Activated naive CD8-positive, alpha-beta T cell treated with anti-CD3 and anti-CD28 coated beads, Interleukin-2, amount 10 ng/mL, durations not matched to agents 7 days and 5 days (primary cell): ENCODE measurements at regions not wholly inside any gene's neighbourhood (a gene's known extent, or its start where the extent isn't known, plus 50 kb on each side); places are given as distances from the start of the nearest gene placed in this dataset.

Experiments
- ATAC-seq: fragments of 150-1000 bp; cut with Tn5 transposase; one replicate; pipeline ENCODE4 v1.10.0; 2021; ENCODE audit warnings: low read depth, moderate library complexity
- POLR2A ChIA-PET: fragments of 350-600 bp; sonication (Branson Sonifier 250); formaldehyde crosslinking; loops from one replicate; lab custom pipeline; 2021; ENCODE audit warnings: antibody characterized with exemption; lab: Charles Lee
- DNase-seq: peaks from one replicate; pipeline ENCODE4 v3.0.0; 2021
- H3K27ac Mint-ChIP-seq: one replicate; pipeline ENCODE4 v1.8.0; 2022; ENCODE audit warnings: mild to moderate bottlenecking, mixed read lengths
- H3K27me3 Mint-ChIP-seq: one replicate; pipeline ENCODE4 v1.8.0; 2022; ENCODE audit warnings: mild to moderate bottlenecking, moderate library complexity, mixed read lengths
- H3K36me3 Mint-ChIP-seq: one replicate; pipeline ENCODE4 v1.8.0; 2021; ENCODE audit warnings: mild to moderate bottlenecking, mixed read lengths
- H3K4me1 Mint-ChIP-seq: one replicate; pipeline ENCODE4 v1.8.0; 2021; ENCODE audit warnings: mixed read lengths
- H3K4me3 Mint-ChIP-seq: one replicate; pipeline ENCODE4 v1.8.0; 2022; ENCODE audit warnings: mild to moderate bottlenecking, moderate library complexity, mixed read lengths
- H3K9me3 Mint-ChIP-seq: one replicate; pipeline ENCODE4 v1.8.0; 2021; ENCODE audit warnings: mixed read lengths

DNA sequence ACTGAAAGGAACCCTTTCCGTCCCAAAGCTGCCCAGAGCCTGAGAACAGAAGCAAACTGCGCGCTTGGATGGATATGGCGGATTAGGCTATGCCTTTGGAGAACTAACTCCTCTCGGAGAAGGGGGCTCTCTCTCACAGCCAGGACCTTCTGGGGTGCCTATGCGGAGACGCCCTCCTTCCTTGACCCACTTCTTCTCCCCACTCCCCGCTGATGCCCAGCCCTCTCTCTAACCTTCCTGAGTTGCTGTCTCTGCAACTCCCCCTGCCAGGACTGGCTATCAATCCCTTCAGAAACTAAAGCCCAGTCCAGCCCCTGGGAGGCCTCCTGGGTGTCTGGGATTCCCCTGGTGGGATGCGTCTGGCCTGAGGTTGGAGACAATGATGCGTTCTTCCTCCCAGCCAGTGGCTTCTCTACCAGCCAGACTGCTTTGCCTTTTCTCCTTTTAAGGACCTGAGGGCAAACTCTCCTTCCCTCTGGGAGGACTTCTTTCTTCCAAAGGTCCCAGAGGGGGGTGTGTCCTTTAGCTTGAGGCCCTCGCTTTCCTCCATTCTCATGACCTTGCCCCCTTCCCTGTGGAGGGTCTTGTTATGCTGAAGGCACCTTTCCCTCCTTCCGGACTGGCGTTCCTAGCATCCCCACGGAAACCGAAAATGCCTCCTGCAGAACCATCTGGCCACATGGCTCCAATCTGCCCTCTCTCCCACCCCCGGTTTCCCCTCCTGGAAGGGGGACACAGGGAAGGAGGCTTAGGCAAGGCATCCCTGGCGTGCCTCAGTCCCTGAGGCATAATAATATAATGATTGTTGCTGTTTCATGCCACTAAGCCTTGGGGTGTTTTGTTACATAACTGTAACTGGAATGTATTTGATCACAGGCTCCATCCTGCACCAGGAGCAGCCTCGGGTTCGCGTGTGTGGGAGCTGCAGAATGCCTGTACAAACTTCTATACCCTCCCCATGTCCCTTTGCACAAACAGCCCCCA lies 63.4 kb upstream of the C15orf39 start:
- DNase-seq = no peak
- peaks cover 4% of the 10 kb centered on the region for H3K36me3 Mint-ChIP-seq
- H3K4me3 Mint-ChIP-seq = no peak overlapping the region
- H3K9me3 Mint-ChIP-seq = peaks cover 15% of the 10 kb centered on the region
- no peak overlapping the region for H3K27ac Mint-ChIP-seq
- peaks cover 5% of the 10 kb centered on the region for H3K27me3 Mint-ChIP-seq
- peaks cover 2% of the 10 kb centered on the region for H3K4me1 Mint-ChIP-seq
- POLR2A ChIA-PET = no interaction called here
- ATAC-seq = no peak

DNA sequence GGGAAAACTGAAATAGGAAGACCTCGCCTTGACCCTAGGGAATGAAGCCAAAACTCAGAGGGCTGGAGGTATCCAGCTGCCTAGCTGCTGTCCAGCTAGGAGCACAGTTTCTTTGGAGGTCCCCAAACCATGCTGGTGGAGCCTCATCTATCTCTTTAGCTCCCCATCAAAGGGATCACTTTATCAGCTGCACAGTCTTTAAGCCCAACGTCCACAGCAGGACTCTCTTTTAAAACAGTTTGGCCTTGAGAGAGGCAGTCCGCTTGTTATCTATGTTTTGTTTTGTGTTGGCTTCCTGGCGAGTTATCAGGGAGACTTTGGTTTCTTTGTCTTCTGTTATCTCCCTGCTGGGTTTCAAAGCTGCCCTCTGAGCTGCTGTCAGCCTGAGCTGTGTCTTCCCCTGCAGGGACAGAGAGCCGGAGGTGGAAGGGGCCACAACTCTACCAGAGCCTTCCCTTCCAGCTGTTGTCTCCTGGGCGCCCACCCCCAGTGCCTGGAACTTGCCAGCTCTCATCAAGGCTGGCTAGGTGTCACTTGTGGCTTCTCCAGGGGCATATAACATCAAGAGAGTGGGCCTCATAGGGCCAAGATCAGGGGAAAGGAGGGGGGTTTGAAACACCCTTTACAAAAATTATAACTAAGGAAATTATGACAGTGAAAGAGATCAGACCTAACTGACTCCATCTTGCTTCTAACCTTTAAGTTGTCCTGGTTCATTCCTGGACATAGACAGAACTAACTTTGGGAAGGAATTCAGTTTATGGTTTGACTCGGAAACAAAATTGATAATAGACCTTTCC lies 61.4 kb upstream of the C15orf39 start:
- peaks cover 4% of the 10 kb centered on the region for H3K36me3 Mint-ChIP-seq
- H3K4me1 Mint-ChIP-seq = peaks cover 2% of the 10 kb centered on the region
- H3K9me3 Mint-ChIP-seq = peaks cover 19% of the 10 kb centered on the region
- H3K27ac Mint-ChIP-seq = no peak overlapping the region
- H3K27me3 Mint-ChIP-seq = peaks cover 5% of the 10 kb centered on the region
- DNase-seq = no peak
- POLR2A ChIA-PET = interaction anchor here (0.7 to 1.5 kb wide), 2 partner anchors 12 to 61 kb away, joined by 3 to 4 read pairs; partner anchors contain the start of gene C15orf39
- H3K4me3 Mint-ChIP-seq = no peak overlapping the region
- no peak for ATAC-seq

DNA sequence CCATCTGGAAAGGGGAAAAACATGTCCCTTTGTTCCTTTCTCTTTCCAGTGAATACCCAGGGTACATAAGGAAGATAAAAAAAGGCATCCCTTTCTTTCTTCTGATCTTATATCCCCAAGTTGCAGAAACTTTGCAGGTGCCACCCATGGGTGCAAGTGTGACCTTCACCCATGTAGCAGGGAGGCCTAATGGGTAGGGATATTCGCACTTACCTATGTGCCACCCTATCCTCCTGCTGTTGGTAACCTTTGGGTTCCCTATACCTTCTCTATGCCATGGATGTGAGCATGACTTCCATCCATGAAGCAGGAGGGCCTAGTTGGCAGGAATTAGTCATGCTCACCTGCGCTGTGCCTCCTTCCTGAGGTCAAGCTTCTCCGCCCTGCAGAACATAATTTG lies 59.2 kb upstream of the C15orf39 start:
- Mint-ChIP-seq H3K4me3 (no peak overlapping the region), H3K27me3 (peaks cover 3% of the 10 kb centered on the region), H3K36me3 (peaks cover 2% of the 10 kb centered on the region), H3K27ac (no peak overlapping the region), H3K9me3 (peaks cover 19% of the 10 kb centered on the region), H3K4me1 (peaks cover 2% of the 10 kb centered on the region)
- ATAC-seq (no peak), DNase-seq (no peak)
- POLR2A ChIA-PET = no interaction called here

DNA sequence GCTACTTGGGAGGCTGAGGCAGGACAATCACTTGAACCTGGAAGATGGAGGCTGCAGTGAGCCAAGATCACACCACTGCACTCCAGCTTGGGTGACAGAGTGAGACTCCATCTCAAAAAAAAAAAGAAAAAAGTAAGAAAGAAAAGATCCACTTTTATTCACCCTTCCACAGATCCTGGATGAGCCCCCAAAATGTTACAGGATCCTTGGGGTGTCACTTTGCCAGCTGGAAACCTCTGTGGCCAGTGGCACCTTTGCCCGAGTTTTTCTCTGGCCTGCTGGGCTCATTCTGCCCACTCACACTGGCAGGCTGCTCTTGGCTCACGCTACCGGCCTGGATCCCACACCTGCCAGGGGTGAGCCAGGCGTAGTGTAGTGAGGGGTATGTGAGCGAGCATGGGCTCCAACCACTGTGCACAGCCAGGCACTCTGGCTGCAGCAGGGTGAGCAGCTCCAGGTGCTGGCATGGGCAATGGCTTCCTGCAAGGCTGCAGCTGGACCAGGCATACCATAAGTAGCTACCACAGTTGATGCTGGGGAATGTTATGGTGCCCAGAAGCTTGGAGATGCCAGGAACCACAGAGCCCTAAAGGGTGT lies 57.8 kb upstream of the C15orf39 start:
- POLR2A ChIA-PET = interaction anchor here (0.5 to 1.7 kb wide), 2 partner anchors 58 to 612 kb away, joined by 3 to 4 read pairs; partner anchors contain the start of gene C15orf39
- DNase-seq = no peak
- H3K4me1 Mint-ChIP-seq = no peaks in the 10 kb centered on the region
- H3K36me3 Mint-ChIP-seq = peaks cover 2% of the 10 kb centered on the region
- no peak for ATAC-seq
- peaks cover 22% of the 10 kb centered on the region for H3K9me3 Mint-ChIP-seq
- H3K27me3 Mint-ChIP-seq = no peaks in the 10 kb centered on the region
- no peak overlapping the region for H3K4me3 Mint-ChIP-seq
- H3K27ac Mint-ChIP-seq = no peak overlapping the region

DNA sequence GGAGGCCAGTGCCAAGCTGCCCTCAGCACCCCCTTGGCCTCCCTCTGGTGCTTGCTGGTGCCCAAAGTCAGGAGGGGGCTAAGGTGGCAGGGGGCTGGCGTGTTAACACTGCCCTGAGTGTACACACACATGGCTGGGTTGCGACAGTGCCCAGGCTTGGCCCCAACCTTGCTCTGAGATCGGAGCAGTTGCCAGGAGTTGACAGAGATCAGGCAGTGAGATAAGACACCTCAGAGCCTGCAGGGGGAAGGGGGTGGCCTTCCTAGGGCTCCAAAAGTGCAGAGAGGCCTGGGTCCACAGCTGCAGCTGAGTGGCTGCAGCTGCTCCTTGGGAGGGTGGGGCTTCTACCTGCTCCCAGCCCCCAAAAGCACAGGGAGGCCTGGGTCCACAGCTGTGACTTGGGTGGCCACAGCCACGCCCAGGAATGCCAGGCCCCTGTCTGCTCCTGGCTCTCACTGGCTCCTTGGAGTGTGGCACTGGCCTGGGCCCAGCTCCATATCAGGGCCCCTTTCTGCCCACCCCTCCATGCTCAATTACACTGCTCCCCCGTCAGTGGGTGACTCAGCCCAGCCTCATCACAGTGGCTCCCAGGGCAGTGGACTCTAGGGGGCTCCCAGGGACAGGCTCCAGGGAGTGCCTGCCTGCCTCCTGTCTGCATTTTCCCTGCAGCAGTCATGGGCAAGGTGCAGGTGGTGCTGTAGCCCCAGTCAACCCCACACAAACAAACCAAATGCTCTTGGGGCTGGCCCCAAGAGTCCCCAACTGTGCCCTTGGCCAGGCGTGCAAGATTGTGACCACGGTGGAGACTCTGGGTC lies 56.4 kb upstream of the C15orf39 start:
- DNase-seq (no peak), ATAC-seq (no peak)
- Mint-ChIP-seq H3K9me3 (peaks cover 24% of the 10 kb centered on the region), H3K36me3 (peaks cover 5% of the 10 kb centered on the region), H3K27ac (no peak overlapping the region), H3K4me3 (no peak overlapping the region), H3K4me1 (peaks cover 4% of the 10 kb centered on the region), H3K27me3 (no peaks in the 10 kb centered on the region)
- POLR2A ChIA-PET = no interaction called here

DNA sequence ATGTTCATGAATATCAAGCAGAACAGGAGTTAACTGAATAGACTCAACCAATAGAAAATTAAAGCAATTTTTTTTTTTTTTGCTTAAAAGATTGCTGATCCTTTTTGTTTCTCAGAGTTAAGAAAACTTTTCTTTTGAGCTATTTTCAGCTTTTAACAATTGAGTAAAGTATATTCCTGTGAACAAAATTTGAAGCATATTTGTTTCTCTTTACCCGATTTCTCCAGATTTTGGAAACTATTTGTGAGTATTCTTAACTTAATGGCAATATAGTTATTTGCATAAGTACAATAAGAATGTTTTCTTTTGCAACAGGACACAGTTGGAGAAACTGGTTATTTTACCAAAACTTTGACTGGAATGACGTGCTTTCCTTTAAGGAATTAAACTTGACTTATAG lies 53.4 kb upstream of the C15orf39 start:
- H3K36me3 Mint-ChIP-seq = peaks cover 12% of the 10 kb centered on the region
- no peak overlapping the region for H3K4me3 Mint-ChIP-seq
- no peak overlapping the region for H3K27ac Mint-ChIP-seq
- peaks cover 2% of the 10 kb centered on the region for H3K27me3 Mint-ChIP-seq
- DNase-seq = no peak
- POLR2A ChIA-PET = interaction anchor here (1.0 kb wide), 1 partner anchor 33 kb away, joined by 3 read pairs; no protein-coding TSS in a partner anchor
- ATAC-seq = no peak
- peaks cover 14% of the 10 kb centered on the region for H3K9me3 Mint-ChIP-seq
- peaks cover 7% of the 10 kb centered on the region for H3K4me1 Mint-ChIP-seq

DNA sequence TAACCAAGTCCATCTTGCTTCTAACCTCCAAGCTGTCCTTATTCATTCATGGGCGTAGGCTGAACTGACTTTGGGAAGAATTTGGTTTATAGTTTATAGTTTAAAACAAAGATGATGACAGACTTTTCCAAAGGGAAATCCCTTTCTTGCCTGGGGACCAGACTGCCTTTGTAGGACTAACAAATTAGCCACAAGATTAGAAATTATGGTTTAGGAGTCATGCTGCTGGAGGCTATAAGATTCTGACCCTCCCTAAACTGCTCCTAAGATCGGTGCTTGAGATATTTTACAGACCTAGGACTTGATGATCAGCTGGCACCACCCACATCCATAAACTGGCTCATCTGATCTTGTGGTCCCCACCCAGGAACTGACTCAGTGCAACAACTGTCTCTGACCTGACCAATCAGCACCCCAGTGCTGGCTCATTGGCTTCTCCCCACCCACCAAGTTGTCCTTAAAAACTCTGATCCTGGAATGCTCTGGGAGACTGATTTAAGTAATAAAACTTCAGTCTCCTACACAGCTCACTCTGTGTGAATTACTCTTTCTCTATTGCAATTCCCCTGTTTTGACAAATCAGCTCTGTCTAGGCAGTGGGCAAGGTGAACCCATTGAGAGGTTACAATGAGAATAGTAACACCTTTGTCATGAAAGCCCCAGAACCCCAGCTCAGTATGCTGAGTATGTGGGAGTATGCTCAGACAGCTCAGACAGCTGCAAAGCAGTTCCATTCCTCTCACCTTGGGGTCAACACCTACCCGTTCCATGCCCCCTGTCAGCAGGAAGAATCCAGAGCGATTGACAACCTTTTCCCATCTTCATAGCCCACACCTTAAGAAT lies 51.6 kb upstream of the C15orf39 start:
- Mint-ChIP-seq H3K36me3 (peaks cover 12% of the 10 kb centered on the region), H3K27me3 (peaks cover 5% of the 10 kb centered on the region), H3K4me1 (peaks cover 15% of the 10 kb centered on the region), H3K27ac (no peak overlapping the region), H3K4me3 (no peak overlapping the region), H3K9me3 (peaks cover 10% of the 10 kb centered on the region)
- DNase-seq (no peak), ATAC-seq (no peak)
- POLR2A ChIA-PET = no interaction called here

DNA sequence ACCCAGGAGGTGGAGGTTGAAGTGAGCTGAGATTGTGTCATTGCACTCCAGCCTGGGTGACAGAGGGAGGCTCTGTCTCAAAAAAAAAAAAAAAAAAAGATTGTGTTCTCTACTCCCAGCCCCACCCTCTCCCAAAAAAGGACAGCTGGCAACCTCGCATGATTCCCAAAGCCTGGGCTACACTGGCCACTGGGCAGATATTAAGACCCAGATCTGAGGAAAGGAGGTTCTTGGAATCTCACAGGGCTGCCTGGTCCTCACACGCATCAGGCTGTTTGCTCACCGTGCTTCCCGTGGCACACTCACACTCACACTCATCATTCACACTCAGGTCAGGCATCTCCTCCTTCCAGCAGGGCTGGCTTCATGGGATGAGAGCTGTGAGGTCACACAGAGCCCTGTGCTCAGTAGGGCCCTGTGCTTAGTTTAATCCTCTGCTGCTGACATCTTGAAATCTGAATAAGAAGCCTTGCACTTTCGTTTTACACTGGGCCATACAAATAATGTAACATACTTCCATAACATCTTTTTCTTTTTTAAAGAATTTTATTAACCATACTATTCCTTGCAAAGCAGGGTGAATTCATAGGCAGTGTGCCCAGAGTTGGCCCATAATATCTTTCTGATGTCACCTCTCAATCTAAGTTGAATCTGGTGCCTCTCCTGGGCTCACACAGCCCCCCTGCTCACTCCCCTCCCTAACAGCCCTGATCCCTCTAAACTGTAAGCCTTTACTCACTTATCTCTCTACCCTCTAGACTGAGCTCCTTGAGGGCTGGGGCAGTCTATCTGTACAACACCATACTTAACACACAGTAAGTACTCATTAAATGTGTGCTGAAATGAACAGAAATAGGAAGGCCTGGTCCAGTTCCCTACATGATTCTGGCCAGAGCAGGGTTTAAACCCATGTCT lies 50.2 kb upstream of the C15orf39 start:
- DNase-seq (no peak), ATAC-seq (no peak)
- POLR2A ChIA-PET = no interaction called here
- no peak overlapping the region for H3K4me3 Mint-ChIP-seq
- no peak overlapping the region for H3K27ac Mint-ChIP-seq
- H3K36me3 Mint-ChIP-seq = peaks cover 12% of the 10 kb centered on the region
- peaks cover 15% of the 10 kb centered on the region for H3K4me1 Mint-ChIP-seq
- H3K27me3 Mint-ChIP-seq = peaks cover 5% of the 10 kb centered on the region
- H3K9me3 Mint-ChIP-seq = peaks cover 10% of the 10 kb centered on the region
